HepG2 (cell line): ENCODE measurements at regions not wholly inside any gene's neighbourhood (a gene's known extent, or its start where the extent isn't known, plus 50 kb on each side); places are given as distances from the start of the nearest gene placed in this dataset.

Experiments
- KDM1A ChIP-seq: IDR thresholded peaks from 2 replicates; pipeline ENCODE4 v1.6.1; 2016; ENCODE audit warnings: missing compliant biosample characterization
- ZNF407 ChIP-seq: sonication (generic); formaldehyde crosslinking; IDR thresholded peaks from one replicate; pipeline ENCODE4 v1.5.1; 2020; ENCODE audit warnings: mild to moderate bottlenecking, missing genetic modification reagents; ENCODE audit errors: not compliant biosample characterization

GRCh38 chr13:80685942-80686341, 345.0 kb upstream of the SPRY2 start:
- TF ChIP-seq KDM1A (no peak), ZNF407 (CRISPR knock-in tag) (no peak)
